Neutrophil (primary cell): ENCODE measurements at regions not wholly inside any gene's neighbourhood (a gene's known extent, or its start where the extent isn't known, plus 50 kb on each side); places are given as distances from the start of the nearest gene placed in this dataset.

Experiments used
- H3K27ac ChIP-seq: fragments of 200-600 bp; sonication (generic); 2 replicates; pipeline ENCODE4 v1.5.1; 2016; ENCODE audit warnings: mild to moderate bottlenecking, moderate library complexity
- H3K27me3 ChIP-seq: fragments of 200-600 bp; sonication (generic); 2 replicates; pipeline ENCODE4 v1.6.0; 2016; ENCODE audit warnings: mild to moderate bottlenecking
- H3K36me3 ChIP-seq: fragments of 200-600 bp; sonication (generic); 2 replicates; pipeline ENCODE4 v1.5.1; 2017
- H3K4me1 ChIP-seq, 2 experiments: fragments of 200-600 bp in 1 of 2; sonication (generic) in 1 of 2; 1 replicate in 1 of 2; 2 replicates in 1 of 2; pipeline versions ENCODE4 v1.5.1 to v1.6.1; 2013 to 2016; ENCODE audit warnings: low read depth in 1 of 2, low read length in 1 of 2, mild to moderate bottlenecking in 1 of 2, moderate library complexity in 1 of 2; ENCODE audit not compliant: control insufficient read depth in 1 of 2, insufficient read depth in 1 of 2
- H3K4me3 ChIP-seq, 2 experiments: fragments of 200-600 bp in 1 of 2; sonication (generic) in 1 of 2; 1 replicate in 1 of 2; 2 replicates in 1 of 2; pipeline ENCODE4 v1.5.1; 2013 to 2016; ENCODE audit warnings: low read depth in 1 of 2, low read length in 1 of 2, mild to moderate bottlenecking in 1 of 2, moderate library complexity in 1 of 2
- H3K9me3 ChIP-seq: fragments of 200-600 bp; sonication (generic); 2 replicates; pipeline ENCODE4 v1.5.1; 2016
- TF ChIP-seq, protein P1 (sequence below): fragments of 200-600 bp; sonication (generic); IDR thresholded peaks from 2 replicates; pipeline ENCODE4 v1.5.1; 2016; ENCODE audit warnings: antibody characterized with exemption

DNA sequence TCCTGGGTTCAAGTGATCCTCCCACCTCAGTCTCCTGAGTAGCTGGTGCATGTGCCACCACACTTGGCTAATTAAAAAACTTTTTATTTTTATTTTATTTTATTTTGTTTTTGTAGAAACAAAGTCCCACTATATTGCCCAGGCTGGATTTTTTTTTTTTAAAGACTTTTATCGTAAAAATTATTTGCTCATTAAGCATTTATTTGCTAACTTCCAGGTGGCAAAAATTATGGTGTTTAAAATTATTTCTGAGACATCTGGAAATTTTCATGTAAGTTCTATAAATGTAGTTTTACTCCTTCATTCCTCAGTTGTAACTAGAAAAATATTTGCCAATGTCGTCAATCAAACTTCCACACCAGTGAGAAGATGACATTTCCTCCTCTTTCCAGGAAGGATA is 233.3 kb upstream of the DACH1 start:
- Histone ChIP-seq H3K4me3 (no peak overlapping the region), H3K27me3 (no peaks in the 10 kb centered on the region), H3K9me3 (no peaks in the 10 kb centered on the region), H3K36me3 (no peaks in the 10 kb centered on the region), H3K27ac (no peak overlapping the region), H3K4me1 (no peaks in the 10 kb centered on the region)
- TF ChIP-seq, protein P1, sequence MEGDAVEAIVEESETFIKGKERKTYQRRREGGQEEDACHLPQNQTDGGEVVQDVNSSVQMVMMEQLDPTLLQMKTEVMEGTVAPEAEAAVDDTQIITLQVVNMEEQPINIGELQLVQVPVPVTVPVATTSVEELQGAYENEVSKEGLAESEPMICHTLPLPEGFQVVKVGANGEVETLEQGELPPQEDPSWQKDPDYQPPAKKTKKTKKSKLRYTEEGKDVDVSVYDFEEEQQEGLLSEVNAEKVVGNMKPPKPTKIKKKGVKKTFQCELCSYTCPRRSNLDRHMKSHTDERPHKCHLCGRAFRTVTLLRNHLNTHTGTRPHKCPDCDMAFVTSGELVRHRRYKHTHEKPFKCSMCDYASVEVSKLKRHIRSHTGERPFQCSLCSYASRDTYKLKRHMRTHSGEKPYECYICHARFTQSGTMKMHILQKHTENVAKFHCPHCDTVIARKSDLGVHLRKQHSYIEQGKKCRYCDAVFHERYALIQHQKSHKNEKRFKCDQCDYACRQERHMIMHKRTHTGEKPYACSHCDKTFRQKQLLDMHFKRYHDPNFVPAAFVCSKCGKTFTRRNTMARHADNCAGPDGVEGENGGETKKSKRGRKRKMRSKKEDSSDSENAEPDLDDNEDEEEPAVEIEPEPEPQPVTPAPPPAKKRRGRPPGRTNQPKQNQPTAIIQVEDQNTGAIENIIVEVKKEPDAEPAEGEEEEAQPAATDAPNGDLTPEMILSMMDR = no peak

DNA sequence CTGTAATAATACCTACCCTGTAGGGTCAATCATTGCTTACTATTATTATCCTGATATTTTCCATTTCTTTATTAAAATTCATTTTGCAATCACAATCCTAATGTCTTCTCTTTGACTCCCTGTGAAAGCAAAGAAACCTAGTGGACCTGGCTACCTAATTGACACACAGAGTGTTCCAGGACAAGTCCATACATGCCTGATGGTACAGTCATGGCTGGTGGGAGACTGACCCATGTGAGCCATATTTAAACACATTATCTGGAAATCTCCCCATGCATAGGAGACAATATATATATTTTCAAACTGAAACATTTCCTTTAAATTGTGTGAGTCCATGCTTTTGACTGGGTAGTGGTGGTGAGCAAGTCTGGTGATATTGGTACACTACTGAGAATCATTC is 230.6 kb upstream of the DACH1 start:
- Histone ChIP-seq H3K27ac (no peak overlapping the region), H3K27me3 (no peaks in the 10 kb centered on the region), H3K9me3 (no peaks in the 10 kb centered on the region), H3K4me3 (no peak overlapping the region), H3K4me1 (no peaks in the 10 kb centered on the region), H3K36me3 (no peaks in the 10 kb centered on the region)
- TF ChIP-seq, protein P1 = no peak

GRCh38 chr13:72093262-72093661 is 226.3 kb upstream of the DACH1 start:
- TF ChIP-seq, protein P1 = no peak
- H3K27me3 ChIP-seq = no peaks in the 10 kb centered on the region
- H3K36me3 ChIP-seq = no peaks in the 10 kb centered on the region
- H3K9me3 ChIP-seq = no peaks in the 10 kb centered on the region
- H3K4me3 ChIP-seq = no peak overlapping the region
- no peaks in the 10 kb centered on the region for H3K4me1 ChIP-seq
- no peak overlapping the region for H3K27ac ChIP-seq

DNA sequence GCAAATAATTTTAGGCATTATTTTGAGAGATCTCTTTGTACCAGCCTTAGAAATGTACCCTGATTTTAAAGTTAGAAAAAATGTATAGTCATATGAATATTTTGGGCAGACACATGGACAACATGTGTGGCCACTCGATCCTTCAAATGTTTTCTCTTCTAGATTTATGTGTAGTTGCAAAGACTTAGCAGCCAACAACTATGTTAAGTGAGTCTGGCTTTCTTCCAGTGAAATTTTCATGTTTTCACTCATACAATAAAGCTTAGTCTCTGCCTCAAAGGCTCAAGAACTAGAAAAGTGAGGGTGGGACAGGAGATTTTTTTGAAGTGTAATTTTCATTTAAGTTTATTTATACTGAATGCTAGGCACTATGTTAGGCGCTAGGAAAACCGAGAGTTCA is 207.7 kb upstream of the DACH1 start:
- H3K27me3 ChIP-seq = no peaks in the 10 kb centered on the region
- no peak overlapping the region for H3K27ac ChIP-seq
- no peaks in the 10 kb centered on the region for H3K36me3 ChIP-seq
- no peaks in the 10 kb centered on the region for H3K4me1 ChIP-seq
- no peaks in the 10 kb centered on the region for H3K9me3 ChIP-seq
- no peak overlapping the region for H3K4me3 ChIP-seq
- TF ChIP-seq, protein P1 = no peak

GRCh38 chr13:72072261-72072660 is 205.3 kb upstream of the DACH1 start:
- Histone ChIP-seq H3K36me3 (no peaks in the 10 kb centered on the region), H3K27me3 (no peaks in the 10 kb centered on the region), H3K27ac (no peak overlapping the region), H3K4me1 (no peaks in the 10 kb centered on the region), H3K4me3 (no peak overlapping the region), H3K9me3 (no peaks in the 10 kb centered on the region)
- TF ChIP-seq, protein P1 = no peak

DNA sequence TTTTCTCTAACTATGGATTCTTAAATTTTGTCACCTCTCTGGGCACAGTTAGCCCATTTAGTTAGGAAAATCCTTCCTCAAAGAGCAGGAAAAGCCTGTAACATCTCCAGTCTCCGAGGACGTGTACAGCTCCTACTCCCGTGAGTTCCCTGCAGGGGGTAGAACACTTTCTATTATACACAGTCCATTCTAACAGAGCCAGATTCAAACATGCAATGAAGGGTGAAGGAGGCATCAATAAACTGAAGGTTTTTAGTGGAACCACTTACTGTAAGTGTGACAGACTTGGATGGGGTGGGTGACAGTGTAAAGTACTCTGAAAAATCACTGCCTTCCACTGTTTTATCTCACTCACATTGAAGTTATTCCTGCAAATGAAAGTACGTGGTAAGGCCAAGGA is 204.7 kb upstream of the DACH1 start:
- TF ChIP-seq, protein P1 = no peak

More for the DNA sequence above, 204.7 kb upstream of the DACH1 start:
- Histone ChIP-seq H3K27me3 (no peaks in the 10 kb centered on the region), H3K4me3 (no peak overlapping the region), H3K27ac (no peak overlapping the region), H3K36me3 (no peaks in the 10 kb centered on the region), H3K9me3 (no peaks in the 10 kb centered on the region), H3K4me1 (no peaks in the 10 kb centered on the region)
